ENCODE measurements at regions not wholly inside any gene's neighbourhood (a gene's known extent, or its start where the extent isn't known, plus 50 kb on each side); places are given as distances from the start of the nearest gene placed in this dataset.

- H3K4me1 ChIP-seq (ENCODE audit: control insufficient read depth, insufficient read depth, low read length, poor library complexity, severe bottlenecking) = peaks cover 5% of the 10 kb centered on the region
- H3K4me3 ChIP-seq (ENCODE audit: extremely low read depth, insufficient read depth, low read length, poor library complexity, severe bottlenecking) = no peak overlapping the region
- H3K27ac ChIP-seq (ENCODE audit: low read depth, low read length, severe bottlenecking) = no peak overlapping the region
- WGBS, 2 experiments (ENCODE audit: insufficient coverage in 2 of 2) = 84 to 94% methylated on average over 3 to 4 of the region's 5 CpGs
- no peaks in the 10 kb centered on the region for H3K36me3 ChIP-seq (ENCODE audit: control insufficient read depth, insufficient read depth, low read length)
- H3K9me3 ChIP-seq (ENCODE audit: control insufficient read depth, low read length) = no peaks in the 10 kb centered on the region
Measured at GRCh38 chr17:36760425-36760824, 159.0 kb downstream of the MRM1 start.

GRCh38 chr17:36761203-36761950 lies 160.0 kb downstream of the MRM1 start:
- H3K9me3 ChIP-seq (ENCODE audit: control insufficient read depth, low read length) = no peaks in the 10 kb centered on the region
- no peak overlapping the region for H3K27ac ChIP-seq (ENCODE audit: low read depth, low read length, severe bottlenecking)
- no peaks in the 10 kb centered on the region for H3K36me3 ChIP-seq (ENCODE audit: control insufficient read depth, insufficient read depth, low read length)
- 79 to 83% methylated on average over 19 to 22 of the region's 26 CpGs for WGBS, 2 experiments (ENCODE audit: insufficient coverage in 2 of 2)
- H3K4me3 ChIP-seq (ENCODE audit: extremely low read depth, insufficient read depth, low read length, poor library complexity, severe bottlenecking) = no peak overlapping the region
- peaks cover 8% of the 10 kb centered on the region for H3K4me1 ChIP-seq (ENCODE audit: control insufficient read depth, insufficient read depth, low read length, poor library complexity, severe bottlenecking)

GRCh38 chr17:36765436-36766043 lies 164.2 kb downstream of the MRM1 start:
- Histone ChIP-seq H3K4me3 (ENCODE audit: extremely low read depth, insufficient read depth, low read length, poor library complexity, severe bottlenecking) (no peak overlapping the region), H3K36me3 (ENCODE audit: control insufficient read depth, insufficient read depth, low read length) (no peaks in the 10 kb centered on the region), H3K9me3 (ENCODE audit: control insufficient read depth, low read length) (no peaks in the 10 kb centered on the region), H3K4me1 (ENCODE audit: control insufficient read depth, insufficient read depth, low read length, poor library complexity, severe bottlenecking) (peaks cover 14% of the 10 kb centered on the region), H3K27ac (ENCODE audit: low read depth, low read length, severe bottlenecking) (no peak overlapping the region)
- WGBS, 2 experiments (ENCODE audit: insufficient coverage in 2 of 2) = 82 to 84% methylated on average over 9 to 10 of the region's 18 CpGs

DNA sequence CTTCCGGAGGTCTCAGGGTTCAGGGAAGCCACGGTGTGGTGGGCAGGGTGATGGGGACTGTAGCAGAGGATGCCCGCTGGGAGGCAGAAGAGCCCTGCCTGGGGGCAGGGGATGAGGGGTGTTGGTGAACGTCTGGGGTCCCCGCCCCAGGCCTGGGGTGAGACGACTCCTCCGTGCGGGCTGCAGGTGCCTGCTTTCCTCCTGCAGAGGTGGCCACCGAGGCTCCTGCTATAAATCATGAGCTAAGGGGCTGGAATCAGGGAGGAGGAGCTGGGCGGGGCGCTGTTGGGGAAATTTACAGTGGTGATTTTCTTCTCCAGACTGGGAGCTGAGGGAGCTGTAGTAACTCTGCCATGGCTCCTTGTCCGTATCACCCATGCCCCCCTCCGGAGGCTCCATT lies 167.0 kb downstream of the MRM1 start:
- no peaks in the 10 kb centered on the region for H3K36me3 ChIP-seq (ENCODE audit: control insufficient read depth, insufficient read depth, low read length)
- WGBS, 2 experiments (ENCODE audit: insufficient coverage in 2 of 2) = 74 to 89% methylated on average over 7 to 13 of the region's 13 CpGs
- no peak overlapping the region for H3K27ac ChIP-seq (ENCODE audit: low read depth, low read length, severe bottlenecking)
- H3K4me1 ChIP-seq (ENCODE audit: control insufficient read depth, insufficient read depth, low read length, poor library complexity, severe bottlenecking) = peaks cover 10% of the 10 kb centered on the region
- no peak overlapping the region for H3K4me3 ChIP-seq (ENCODE audit: extremely low read depth, insufficient read depth, low read length, poor library complexity, severe bottlenecking)
- no peaks in the 10 kb centered on the region for H3K9me3 ChIP-seq (ENCODE audit: control insufficient read depth, low read length)

GRCh38 chr17:36773039-36773438 lies 164.2 kb upstream of the LHX1 start:
- no peaks in the 10 kb centered on the region for H3K36me3 ChIP-seq (ENCODE audit: control insufficient read depth, insufficient read depth, low read length)
- H3K4me1 ChIP-seq (ENCODE audit: control insufficient read depth, insufficient read depth, low read length, poor library complexity, severe bottlenecking) = no peaks in the 10 kb centered on the region
- no peak overlapping the region for H3K4me3 ChIP-seq (ENCODE audit: extremely low read depth, insufficient read depth, low read length, poor library complexity, severe bottlenecking)
- no CpG with 5 or more reads among the region's 4 CpGs for WGBS, 2 experiments (ENCODE audit: insufficient coverage in 2 of 2)
- H3K27ac ChIP-seq (ENCODE audit: low read depth, low read length, severe bottlenecking) = no peak overlapping the region
- no peaks in the 10 kb centered on the region for H3K9me3 ChIP-seq (ENCODE audit: control insufficient read depth, low read length)

DNA sequence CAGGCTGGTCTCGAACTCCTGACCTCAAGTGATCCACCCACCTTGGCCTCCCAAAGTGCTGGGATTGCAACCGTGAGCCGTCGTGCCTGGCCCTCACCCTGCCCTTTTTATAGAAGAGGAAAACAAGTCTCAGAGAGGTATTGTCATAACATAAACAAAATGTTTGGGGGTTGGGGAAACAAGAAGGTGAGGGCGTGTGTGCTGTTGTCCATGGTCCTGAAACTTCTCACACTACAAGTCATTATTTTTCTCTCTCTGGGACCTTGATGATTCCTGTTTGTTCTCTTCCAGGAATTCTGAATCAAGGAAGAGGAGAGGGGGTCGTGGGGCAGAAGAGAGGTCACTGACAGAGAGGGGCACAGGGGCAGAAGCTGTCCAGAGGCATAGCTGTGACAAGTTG lies 160.2 kb upstream of the LHX1 start:
- WGBS, 2 experiments (ENCODE audit: insufficient coverage in 2 of 2) = 0% methylated on average over 1 of the region's 6 CpGs; no CpG with 5 or more reads in 1 of the 2 experiments
- H3K4me3 ChIP-seq (ENCODE audit: extremely low read depth, insufficient read depth, low read length, poor library complexity, severe bottlenecking) = no peak overlapping the region
- no peaks in the 10 kb centered on the region for H3K9me3 ChIP-seq (ENCODE audit: control insufficient read depth, low read length)

GRCh38 chr17:36778448-36778847 lies 158.8 kb upstream of the LHX1 start:
- no peaks in the 10 kb centered on the region for H3K36me3 ChIP-seq (ENCODE audit: control insufficient read depth, insufficient read depth, low read length)
- no peak overlapping the region for H3K4me3 ChIP-seq (ENCODE audit: extremely low read depth, insufficient read depth, low read length, poor library complexity, severe bottlenecking)
- H3K27ac ChIP-seq (ENCODE audit: low read depth, low read length, severe bottlenecking) = no peak overlapping the region
- H3K9me3 ChIP-seq (ENCODE audit: control insufficient read depth, low read length) = no peaks in the 10 kb centered on the region
- H3K4me1 ChIP-seq (ENCODE audit: control insufficient read depth, insufficient read depth, low read length, poor library complexity, severe bottlenecking) = no peaks in the 10 kb centered on the region
- 46 to 58% methylated on average over 6 to 7 of the region's 8 CpGs for WGBS, 2 experiments (ENCODE audit: insufficient coverage in 2 of 2)

More for the DNA sequence above, 160.2 kb upstream of the LHX1 start:
- H3K36me3 ChIP-seq (ENCODE audit: control insufficient read depth, insufficient read depth, low read length) = no peaks in the 10 kb centered on the region
- H3K4me1 ChIP-seq (ENCODE audit: control insufficient read depth, insufficient read depth, low read length, poor library complexity, severe bottlenecking) = no peaks in the 10 kb centered on the region
- no peak overlapping the region for H3K27ac ChIP-seq (ENCODE audit: low read depth, low read length, severe bottlenecking)

GRCh38 chr17:36779550-36779949 lies 157.7 kb upstream of the LHX1 start:
- Histone ChIP-seq H3K4me1 (ENCODE audit: control insufficient read depth, insufficient read depth, low read length, poor library complexity, severe bottlenecking) (no peaks in the 10 kb centered on the region), H3K27ac (ENCODE audit: low read depth, low read length, severe bottlenecking) (no peak overlapping the region), H3K4me3 (ENCODE audit: extremely low read depth, insufficient read depth, low read length, poor library complexity, severe bottlenecking) (no peak overlapping the region), H3K9me3 (ENCODE audit: control insufficient read depth, low read length) (no peaks in the 10 kb centered on the region), H3K36me3 (ENCODE audit: control insufficient read depth, insufficient read depth, low read length) (no peaks in the 10 kb centered on the region)
- WGBS, 2 experiments (ENCODE audit: insufficient coverage in 2 of 2) = 80 to 82% methylated on average over 1 to 2 of the region's 2 CpGs

- H3K4me3 ChIP-seq (ENCODE audit: extremely low read depth, insufficient read depth, low read length, poor library complexity, severe bottlenecking) = no peak overlapping the region
- WGBS, 2 experiments (ENCODE audit: insufficient coverage in 2 of 2) = 91 to 100% methylated on average over 1 of the region's 1 CpG
- no peaks in the 10 kb centered on the region for H3K36me3 ChIP-seq (ENCODE audit: control insufficient read depth, insufficient read depth, low read length)
- no peaks in the 10 kb centered on the region for H3K9me3 ChIP-seq (ENCODE audit: control insufficient read depth, low read length)
- H3K4me1 ChIP-seq (ENCODE audit: control insufficient read depth, insufficient read depth, low read length, poor library complexity, severe bottlenecking) = peaks cover 4% of the 10 kb centered on the region
- no peak overlapping the region for H3K27ac ChIP-seq (ENCODE audit: low read depth, low read length, severe bottlenecking)
Measured at GRCh38 chr17:36784633-36785032, 152.6 kb upstream of the LHX1 start.

- peaks cover 4% of the 10 kb centered on the region for H3K4me1 ChIP-seq (ENCODE audit: control insufficient read depth, insufficient read depth, low read length, poor library complexity, severe bottlenecking)
- H3K9me3 ChIP-seq (ENCODE audit: control insufficient read depth, low read length) = no peaks in the 10 kb centered on the region
- no peak overlapping the region for H3K27ac ChIP-seq (ENCODE audit: low read depth, low read length, severe bottlenecking)
- H3K36me3 ChIP-seq (ENCODE audit: control insufficient read depth, insufficient read depth, low read length) = no peaks in the 10 kb centered on the region
- 90% methylated on average over 2 of the region's 2 CpGs; no CpG with 5 or more reads in 1 of the 2 experiments for WGBS, 2 experiments (ENCODE audit: insufficient coverage in 2 of 2)
- no peak overlapping the region for H3K4me3 ChIP-seq (ENCODE audit: extremely low read depth, insufficient read depth, low read length, poor library complexity, severe bottlenecking)
Measured at GRCh38 chr17:36786867-36787266, 150.4 kb upstream of the LHX1 start.
